ENCODE measurements at regions not wholly inside any gene's neighbourhood (a gene's known extent, or its start where the extent isn't known, plus 50 kb on each side); places are given as distances from the start of the nearest gene placed in this dataset.

- TF ChIP-seq PRDM4 (CRISPR knock-in tag; IDR thresholded peaks at IDR 0.05; ENCODE audit: borderline replicate concordance) (no peak), KLF6 (CRISPR knock-in tag; IDR thresholded peaks at IDR 0.05) (no peak), ZNF691 (CRISPR knock-in tag; IDR thresholded peaks at IDR 0.05; ENCODE audit: borderline replicate concordance, low read depth) (no peak), IRF9 (CRISPR knock-in tag; IDR thresholded peaks at IDR 0.05; ENCODE audit: borderline replicate concordance) (no peak; the same call in 1 of the 2 replicates), SMAD1 (CRISPR knock-in tag; IDR thresholded peaks at IDR 0.05; ENCODE audit: borderline replicate concordance, low read depth) (no peak), SNAI1 (CRISPR knock-in tag; IDR thresholded peaks at IDR 0.05; ENCODE audit: borderline replicate concordance) (no peak), ZNF775 (CRISPR knock-in tag; IDR thresholded peaks at IDR 0.05; ENCODE audit: borderline replicate concordance) (no peak), ZNF275 (CRISPR knock-in tag; IDR thresholded peaks at IDR 0.05; ENCODE audit: borderline replicate concordance) (no peak), PAXIP1 (CRISPR knock-in tag; conservative IDR thresholded peaks at IDR 0.05) (no peak), AFF4 (CRISPR knock-in tag; IDR thresholded peaks at IDR 0.05) (no peak), ZNF614 (CRISPR knock-in tag; IDR thresholded peaks at IDR 0.05; ENCODE audit: borderline replicate concordance) (no peak), HDAC2 (CRISPR knock-in tag; IDR thresholded peaks at IDR 0.05) (no peak), ZNF251 (CRISPR knock-in tag; IDR thresholded peaks at IDR 0.05) (no peak), ZNF878 (CRISPR knock-in tag; IDR thresholded peaks at IDR 0.05) (peak; percentile 38; the same call in 1 of the 2 replicates)
Measured at GRCh38 chr2:64750001-64750816, 96.5 kb upstream of the SERTAD2 start (continued).

Measured in HepG2 (cell line).